ENCODE measurements at regions not wholly inside any gene's neighbourhood (a gene's known extent, or its start where the extent isn't known, plus 50 kb on each side); places are given as distances from the start of the nearest gene placed in this dataset.
"Not testable (repeated sequence)": the region's sequence is repeated elsewhere in the genome, so short reads cannot be mapped to it uniquely, and the experiment has no call there.

- not testable (repeated sequence) for DNase-seq; H3K9me3 Mint-ChIP-seq; H3K4me1 Mint-ChIP-seq (ENCODE audit: low read depth); H3K4me3 Mint-ChIP-seq; ATAC-seq; H3K36me3 Mint-ChIP-seq (ENCODE audit: insufficient read depth); H3K27me3 Mint-ChIP-seq (ENCODE audit: low read depth)
Observed at GRCh38 chr4:11054937-11055336, 370.4 kb upstream of the CLNK start.

- Mint-ChIP-seq H3K36me3 (ENCODE audit: insufficient read depth) (no peaks in the 10 kb centered on the region), H3K9me3 (peaks cover 3% of the 10 kb centered on the region), H3K4me1 (ENCODE audit: low read depth) (no peaks in the 10 kb centered on the region), H3K4me3 (no peak overlapping the region), H3K27me3 (ENCODE audit: low read depth) (no peaks in the 10 kb centered on the region)
- ATAC-seq = no peak
- DNase-seq = no peak
Observed at GRCh38 chr4:11053601-11054220, 369.1 kb upstream of the CLNK start.

- Mint-ChIP-seq H3K9me3 (no peaks in the 10 kb centered on the region), H3K4me3 (no peak overlapping the region), H3K4me1 (ENCODE audit: low read depth) (no peaks in the 10 kb centered on the region), H3K27me3 (ENCODE audit: low read depth) (no peaks in the 10 kb centered on the region), H3K36me3 (ENCODE audit: insufficient read depth) (no peaks in the 10 kb centered on the region)
- ATAC-seq = no peak
- no peak for DNase-seq
Observed at GRCh38 chr4:11051181-11051580, 366.6 kb upstream of the CLNK start.

- Mint-ChIP-seq H3K9me3 (peaks cover 4% of the 10 kb centered on the region), H3K4me3 (no peak overlapping the region), H3K27me3 (ENCODE audit: low read depth) (no peaks in the 10 kb centered on the region), H3K36me3 (ENCODE audit: insufficient read depth) (no peaks in the 10 kb centered on the region), H3K4me1 (ENCODE audit: low read depth) (no peaks in the 10 kb centered on the region)
- ATAC-seq = no peak
- DNase-seq = no peak
Observed at GRCh38 chr4:11050766-11051165, 366.2 kb upstream of the CLNK start.

GRCh38 chr4:11049001-11049400 lies 364.4 kb upstream of the CLNK start:
- Mint-ChIP-seq H3K27me3 (ENCODE audit: low read depth) (no peaks in the 10 kb centered on the region), H3K4me1 (ENCODE audit: low read depth) (no peaks in the 10 kb centered on the region), H3K9me3 (peaks cover 11% of the 10 kb centered on the region), H3K36me3 (ENCODE audit: insufficient read depth) (no peaks in the 10 kb centered on the region), H3K4me3 (no peak overlapping the region)
- ATAC-seq (no peak), DNase-seq (no peak)

- Mint-ChIP-seq H3K9me3 (peaks cover 11% of the 10 kb centered on the region), H3K27me3 (ENCODE audit: low read depth) (no peaks in the 10 kb centered on the region), H3K36me3 (ENCODE audit: insufficient read depth) (no peaks in the 10 kb centered on the region), H3K4me3 (no peak overlapping the region), H3K4me1 (ENCODE audit: low read depth) (no peaks in the 10 kb centered on the region)
- DNase-seq (no peak), ATAC-seq (no peak)
Observed at GRCh38 chr4:11042760-11043159, 358.2 kb upstream of the CLNK start.

GRCh38 chr4:11039634-11040131 lies 355.1 kb upstream of the CLNK start:
- DNase-seq = no peak
- no peaks in the 10 kb centered on the region for H3K27me3 Mint-ChIP-seq (ENCODE audit: low read depth)
- no peaks in the 10 kb centered on the region for H3K9me3 Mint-ChIP-seq
- no peaks in the 10 kb centered on the region for H3K4me1 Mint-ChIP-seq (ENCODE audit: low read depth)
- ATAC-seq = no peak
- H3K4me3 Mint-ChIP-seq = no peak overlapping the region
- H3K36me3 Mint-ChIP-seq (ENCODE audit: insufficient read depth) = no peaks in the 10 kb centered on the region

DNA sequence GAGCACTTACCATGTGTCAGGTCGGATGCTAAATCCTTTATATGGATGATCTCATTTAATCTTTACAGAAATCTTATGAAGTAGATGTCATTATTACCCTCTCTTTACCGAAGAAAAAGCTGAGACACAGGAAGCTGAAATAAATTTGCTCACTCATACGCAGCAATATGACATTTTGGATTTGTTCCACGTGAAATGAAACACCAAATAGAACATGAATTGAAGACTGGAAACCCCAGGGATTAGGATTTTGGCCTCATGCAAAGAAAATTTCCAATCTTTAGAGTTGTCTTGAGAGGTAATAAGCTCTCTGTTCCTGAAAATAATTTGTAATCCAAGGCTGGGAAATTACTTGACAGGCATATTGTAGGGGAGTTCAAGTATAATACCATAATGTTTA lies 354.4 kb upstream of the CLNK start:
- DNase-seq = no peak
- ATAC-seq = no peak
- Mint-ChIP-seq H3K27me3 (ENCODE audit: low read depth) (no peaks in the 10 kb centered on the region), H3K4me1 (ENCODE audit: low read depth) (no peaks in the 10 kb centered on the region), H3K36me3 (ENCODE audit: insufficient read depth) (no peaks in the 10 kb centered on the region), H3K4me3 (no peak overlapping the region), H3K9me3 (no peaks in the 10 kb centered on the region)

DNA sequence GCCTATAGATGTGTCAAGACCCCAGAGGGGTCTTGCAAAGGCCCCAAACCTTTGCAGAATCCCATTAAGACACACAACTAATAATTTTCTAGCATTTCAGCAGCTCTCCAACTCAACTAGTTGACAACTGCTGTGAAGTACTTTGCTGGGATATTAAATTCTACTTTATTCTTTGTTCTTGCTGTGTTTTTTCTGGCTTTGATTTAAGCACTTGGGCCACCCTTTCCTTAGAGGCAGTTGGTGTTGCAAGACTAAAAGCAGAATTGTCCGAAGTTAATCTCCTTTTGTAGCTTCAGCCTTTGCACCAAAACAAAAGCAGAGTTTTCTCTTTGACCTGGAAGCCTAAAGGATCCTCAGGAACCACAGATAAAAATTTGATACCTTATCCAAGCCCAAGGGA lies 353.1 kb upstream of the CLNK start:
- no peak overlapping the region for H3K4me3 Mint-ChIP-seq
- H3K27me3 Mint-ChIP-seq (ENCODE audit: low read depth) = no peaks in the 10 kb centered on the region
- H3K4me1 Mint-ChIP-seq (ENCODE audit: low read depth) = no peaks in the 10 kb centered on the region
- DNase-seq = no peak
- no peaks in the 10 kb centered on the region for H3K9me3 Mint-ChIP-seq
- H3K36me3 Mint-ChIP-seq (ENCODE audit: insufficient read depth) = no peaks in the 10 kb centered on the region
- ATAC-seq = no peak

DNA sequence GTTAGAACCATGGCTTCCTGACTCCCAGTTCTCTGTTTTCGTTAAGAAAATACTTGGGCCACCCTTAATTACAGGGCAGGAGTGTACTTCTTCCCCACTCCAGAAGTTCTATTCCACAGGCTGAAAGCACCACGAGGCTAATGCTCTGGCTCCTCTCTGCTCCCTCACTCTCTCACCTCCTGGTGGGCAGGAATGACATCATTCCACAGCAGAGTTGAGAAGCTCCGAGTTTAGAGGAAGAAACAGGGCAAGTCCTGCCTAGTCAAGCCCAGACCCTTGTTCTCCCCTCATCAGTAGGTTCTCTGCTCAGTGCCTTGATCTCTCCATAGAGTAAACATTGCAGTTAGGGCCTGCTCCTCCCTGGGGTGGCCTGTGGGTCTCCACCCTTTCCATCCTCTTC lies 343.8 kb upstream of the CLNK start:
- DNase-seq (no peak), ATAC-seq (no peak)
- Mint-ChIP-seq H3K27me3 (ENCODE audit: low read depth) (no peaks in the 10 kb centered on the region), H3K36me3 (ENCODE audit: insufficient read depth) (no peaks in the 10 kb centered on the region), H3K4me3 (no peak overlapping the region), H3K9me3 (peaks cover 7% of the 10 kb centered on the region), H3K4me1 (ENCODE audit: low read depth) (no peaks in the 10 kb centered on the region)

- Mint-ChIP-seq H3K9me3 (peaks cover 3% of the 10 kb centered on the region), H3K4me1 (ENCODE audit: low read depth) (no peaks in the 10 kb centered on the region), H3K36me3 (ENCODE audit: insufficient read depth) (no peaks in the 10 kb centered on the region), H3K27me3 (ENCODE audit: low read depth) (no peaks in the 10 kb centered on the region), H3K4me3 (no peak overlapping the region)
- ATAC-seq (no peak), DNase-seq (no peak)
Observed at GRCh38 chr4:11021333-11021732, 336.8 kb upstream of the CLNK start.

DNA sequence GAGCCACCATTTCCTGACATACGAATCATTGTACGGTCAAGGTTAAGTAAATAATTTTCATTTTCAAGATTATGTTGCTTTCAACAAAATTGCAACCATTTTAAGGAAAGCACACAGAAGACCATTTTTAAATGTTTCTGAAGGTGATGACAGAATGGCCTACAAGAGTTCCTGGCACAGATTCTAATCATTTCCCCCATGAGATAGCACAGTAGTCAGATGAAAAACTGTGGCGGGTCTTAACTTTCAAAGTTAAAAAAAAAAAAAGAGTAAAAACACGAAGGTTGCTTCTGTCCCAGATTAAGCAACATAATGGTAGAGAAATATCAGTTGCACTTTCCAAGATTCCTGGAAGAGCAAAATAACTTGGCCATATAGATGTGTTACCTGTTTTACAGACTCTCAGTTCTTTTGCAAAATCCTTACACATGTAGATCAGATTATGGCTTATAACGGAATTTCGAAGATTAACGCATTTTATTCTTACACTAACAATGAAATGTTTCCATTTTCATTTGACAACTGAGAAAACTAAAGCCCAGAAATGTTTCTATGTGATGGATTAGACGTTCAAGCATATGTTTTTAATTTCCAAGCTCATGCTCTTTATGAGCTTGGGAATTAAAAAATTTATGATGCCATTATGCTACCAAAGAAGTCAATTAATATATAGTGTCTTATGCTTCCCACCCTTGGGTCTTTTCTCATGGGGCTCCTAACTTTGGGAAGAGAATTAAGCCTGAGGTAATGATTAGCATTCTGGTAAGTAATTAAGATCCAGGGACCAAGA lies 335.1 kb upstream of the CLNK start:
- H3K27me3 Mint-ChIP-seq (ENCODE audit: low read depth) = no peaks in the 10 kb centered on the region
- DNase-seq (no peak), ATAC-seq (no peak)
- no peak overlapping the region for H3K4me3 Mint-ChIP-seq
- H3K36me3 Mint-ChIP-seq (ENCODE audit: insufficient read depth) = no peaks in the 10 kb centered on the region
- peaks cover 3% of the 10 kb centered on the region for H3K9me3 Mint-ChIP-seq
- H3K4me1 Mint-ChIP-seq (ENCODE audit: low read depth) = no peaks in the 10 kb centered on the region

- no peaks in the 10 kb centered on the region for H3K4me1 Mint-ChIP-seq (ENCODE audit: low read depth)
- H3K36me3 Mint-ChIP-seq (ENCODE audit: insufficient read depth) = no peaks in the 10 kb centered on the region
- H3K4me3 Mint-ChIP-seq = no peak overlapping the region
- H3K9me3 Mint-ChIP-seq = no peaks in the 10 kb centered on the region
- DNase-seq (no peak), ATAC-seq (no peak)
- no peaks in the 10 kb centered on the region for H3K27me3 Mint-ChIP-seq (ENCODE audit: low read depth)
Observed at GRCh38 chr4:11014199-11014598, 329.6 kb upstream of the CLNK start.

GRCh38 chr4:11013094-11013664 lies 328.6 kb upstream of the CLNK start:
- Mint-ChIP-seq H3K27me3 (ENCODE audit: low read depth) (no peaks in the 10 kb centered on the region), H3K4me3 (no peak overlapping the region), H3K4me1 (ENCODE audit: low read depth) (no peaks in the 10 kb centered on the region), H3K9me3 (no peaks in the 10 kb centered on the region), H3K36me3 (ENCODE audit: insufficient read depth) (no peaks in the 10 kb centered on the region)
- DNase-seq (no peak), ATAC-seq (no peak)

GRCh38 chr4:11011249-11011648 lies 326.7 kb upstream of the CLNK start:
- no peaks in the 10 kb centered on the region for H3K4me1 Mint-ChIP-seq (ENCODE audit: low read depth)
- DNase-seq (no peak), ATAC-seq (no peak)
- no peaks in the 10 kb centered on the region for H3K27me3 Mint-ChIP-seq (ENCODE audit: low read depth)
- no peak overlapping the region for H3K4me3 Mint-ChIP-seq
- no peaks in the 10 kb centered on the region for H3K9me3 Mint-ChIP-seq
- no peaks in the 10 kb centered on the region for H3K36me3 Mint-ChIP-seq (ENCODE audit: insufficient read depth)

All from activated T-cell treated with anti-CD3 and anti-CD28 coated beads, Interleukin-2, amount 50 U/mL, for 4 hours (primary cell).